Testis (tissue), 2 donors: ENCODE measurements at regions not wholly inside any gene's neighbourhood (a gene's known extent, or its start where the extent isn't known, plus 50 kb on each side); places are given as distances from the start of the nearest gene placed in this dataset.

Experiments
- DNase-seq: peaks from one replicate; pipeline ENCODE4 v3.0.0-alpha.2; 2019
- H3K27ac ChIP-seq, 2 donors: fragments of 200-600 bp; sonication (generic); one replicate each; pipeline ENCODE4 v1.5.1; 2019
- H3K27me3 ChIP-seq: fragments of 200-600 bp; sonication (generic); one replicate; pipeline ENCODE4 v1.5.1; 2019
- H3K36me3 ChIP-seq: fragments of 200-600 bp; sonication (generic); one replicate; pipeline ENCODE4 v1.5.1; 2017; ENCODE audit warnings: low read depth; ENCODE audit errors: missing control alignments
- H3K4me1 ChIP-seq: fragments of 200-600 bp; sonication (generic); one replicate; pipeline ENCODE4 v1.5.1; 2019
- H3K4me3 ChIP-seq, 2 donors: fragments of 200-600 bp; sonication (generic); one replicate each; pipeline ENCODE4 v1.5.1; 2017 to 2019
- H3K9me3 ChIP-seq: fragments of 200-600 bp; sonication (generic); one replicate; pipeline ENCODE4 v1.5.1; 2017
- CTCF ChIP-seq, 3 experiments: fragments of 450-650 bp in 2 of 3; fragments of 200-600 bp in 1 of 3; sonication (generic) in 1 of 3; IDR thresholded peaks; one replicate each; pipeline ENCODE4 v1.5.1; 2016 to 2019; ENCODE audit warnings: antibody characterized with exemption in 3 of 3, mild to moderate bottlenecking in 2 of 3, moderate library complexity in 1 of 3
- POLR2A ChIP-seq: fragments of 450-650 bp; IDR thresholded peaks from one replicate; pipeline ENCODE4 v1.6.1; 2017; ENCODE audit warnings: antibody characterized with exemption, mild to moderate bottlenecking, moderate library complexity
- WGBS, 2 donors: methylation state at CpG; one replicate each; pipeline ENCODE4 v1.1.5; 2018; 5-methylcytosine and 5-hydroxymethylcytosine counted together
- intact Hi-C: fragments of 100-400 bp; cut with DNase I; formaldehyde crosslinking; loops from one replicate; pipeline ENCODE4 v1.15.1; 2023; ENCODE audit warnings: low total_unique reads

GRCh38 chr4:77310931-77311330, 153.9 kb downstream of the CCNG2 start:
- 18 to 43% methylated on average over 2 to 3 of the region's 3 CpGs for WGBS, 2 donors
- H3K36me3 ChIP-seq: no peaks in the 10 kb centered on the region
- H3K27me3 ChIP-seq: no peaks in the 10 kb centered on the region
- no peak overlapping the region for H3K4me3 ChIP-seq
- H3K4me1 ChIP-seq: no peaks in the 10 kb centered on the region
- no peaks in the 10 kb centered on the region for H3K9me3 ChIP-seq
- TF ChIP-seq CTCF (IDR thresholded peaks at IDR 0.05) (no peak), POLR2A (no peak)
- H3K27ac ChIP-seq: no peak overlapping the region
- intact Hi-C loops: no loop called here
- DNase-seq: no peak

- no peak overlapping the region for H3K4me3 ChIP-seq
Observed at GRCh38 chr4:77314697-77315096, 157.7 kb downstream of the CCNG2 start.

GRCh38 chr4:77327151-77327550, 170.1 kb downstream of the CCNG2 start:
- no peak overlapping the region for H3K4me3 ChIP-seq
- DNase-seq: no peak
- no peaks in the 10 kb centered on the region for H3K9me3 ChIP-seq
- TF ChIP-seq POLR2A (no peak), CTCF (IDR thresholded peaks at IDR 0.05) (no peak)
- H3K27me3 ChIP-seq: no peaks in the 10 kb centered on the region
- intact Hi-C loops: no loop called here
- no peak overlapping the region for H3K27ac ChIP-seq
- H3K4me1 ChIP-seq: no peaks in the 10 kb centered on the region
- 61 to 84% methylated on average over 5 to 6 of the region's 6 CpGs for WGBS, 2 donors
- no peaks in the 10 kb centered on the region for H3K36me3 ChIP-seq

More at GRCh38 chr4:77314697-77315096, 157.7 kb downstream of the CCNG2 start:
- H3K27me3 ChIP-seq: no peaks in the 10 kb centered on the region
- no peak for DNase-seq
- WGBS, 2 donors: 68 to 70% methylated on average over 4 of the region's 4 CpGs
- no peak for TF ChIP-seq CTCF (IDR thresholded peaks at IDR 0.05)
- TF ChIP-seq POLR2A: no peak
- intact Hi-C loops: no loop called here
- no peak overlapping the region for H3K27ac ChIP-seq
- no peaks in the 10 kb centered on the region for H3K4me1 ChIP-seq
- H3K36me3 ChIP-seq: no peaks in the 10 kb centered on the region
- no peaks in the 10 kb centered on the region for H3K9me3 ChIP-seq

GRCh38 chr4:77332696-77333270, 175.8 kb downstream of the CCNG2 start:
- Histone ChIP-seq H3K36me3 (no peaks in the 10 kb centered on the region), H3K4me3 (no peak overlapping the region), H3K4me1 (no peaks in the 10 kb centered on the region), H3K27me3 (no peaks in the 10 kb centered on the region), H3K27ac (no peak overlapping the region), H3K9me3 (no peaks in the 10 kb centered on the region)
- intact Hi-C loops: no loop called here
- no peak for TF ChIP-seq POLR2A
- TF ChIP-seq CTCF (IDR thresholded peaks at IDR 0.05): no peak
- WGBS, 2 donors: 49 to 53% methylated on average over 2 of the region's 2 CpGs
- no peak for DNase-seq

GRCh38 chr4:77336411-77337142, 179.6 kb downstream of the CCNG2 start:
- no peaks in the 10 kb centered on the region for H3K27me3 ChIP-seq

More at GRCh38 chr4:77336411-77337142, 179.6 kb downstream of the CCNG2 start:
- Histone ChIP-seq H3K9me3 (no peaks in the 10 kb centered on the region), H3K4me3 (no peak overlapping the region), H3K27ac (no peak overlapping the region), H3K4me1 (no peaks in the 10 kb centered on the region), H3K36me3 (no peaks in the 10 kb centered on the region)
- TF ChIP-seq POLR2A (no peak), CTCF (IDR thresholded peaks at IDR 0.05) (no peak)
- DNase-seq: no peak
- intact Hi-C loops: no loop called here
- WGBS, 2 donors: 63 to 74% methylated on average over 3 of the region's 3 CpGs
